CD4-positive, alpha-beta memory T cell (primary cell): ENCODE measurements at regions not wholly inside any gene's neighbourhood (a gene's known extent, or its start where the extent isn't known, plus 50 kb on each side); places are given as distances from the start of the nearest gene placed in this dataset.

ENCODE experiments used
- CTCF ChIA-PET: fragments of 350-600 bp; sonication (Branson Sonifier 250); formaldehyde crosslinking; loops from one replicate; lab custom pipeline; 2021; ENCODE audit warnings: inconsistent platforms; ENCODE audit not compliant: partially characterized antibody; lab: Charles Lee
- POLR2A ChIA-PET: fragments of 350-600 bp; sonication (Branson Sonifier 250); formaldehyde crosslinking; loops from one replicate; lab custom pipeline; 2021; ENCODE audit not compliant: partially characterized antibody; lab: Charles Lee
- DNase-seq, 5 donors: peaks; one replicate each; pipeline versions ENCODE4 v3.0.0 to v3.0.0-alpha.2; 2020 to 2022; ENCODE audit warnings: mixed read lengths in 1 of 5
- H3K27ac ChIP-seq: one replicate; pipeline ENCODE4 v1.7.0; 2013; ENCODE audit warnings: low read depth, low read length
- H3K27me3 ChIP-seq: 2 replicates; pipeline ENCODE4 v1.7.0; 2013; ENCODE audit warnings: mild to moderate bottlenecking, low read length, moderate library complexity; ENCODE audit not compliant: insufficient read depth
- H3K36me3 ChIP-seq: 2 replicates; pipeline ENCODE4 v1.7.0; 2013; ENCODE audit warnings: mild to moderate bottlenecking, low read length, moderate library complexity; ENCODE audit not compliant: insufficient read depth
- H3K4me1 ChIP-seq: 2 replicates; pipeline ENCODE4 v1.7.0; 2013; ENCODE audit warnings: mild to moderate bottlenecking, low read length, moderate library complexity; ENCODE audit not compliant: insufficient read depth
- H3K4me3 ChIP-seq, 2 donors: one replicate each; pipeline ENCODE4 v1.7.0; 2013; ENCODE audit warnings: low read length in 2 of 2, mild to moderate bottlenecking in 1 of 2
- H3K9me3 ChIP-seq, 2 donors: one replicate each; pipeline ENCODE4 v1.7.0; 2013; ENCODE audit warnings: low read length in 2 of 2, control low read depth in 1 of 2; ENCODE audit not compliant: control insufficient read depth in 1 of 2
- H3K27ac Mint-ChIP-seq, 7 donors: one replicate each; pipeline ENCODE4 v1.8.0; 2020 to 2021; ENCODE audit warnings: mixed read lengths in 7 of 7, mild to moderate bottlenecking in 6 of 7, inconsistent platforms in 3 of 7, moderate library complexity in 3 of 7
- H3K27me3 Mint-ChIP-seq, 2 donors: one replicate each; pipeline ENCODE4 v1.8.0; 2020 to 2021; ENCODE audit warnings: mixed read lengths in 2 of 2
- H3K36me3 Mint-ChIP-seq, 2 donors: one replicate each; pipeline ENCODE4 v1.8.0; 2020 to 2021; ENCODE audit warnings: mixed read lengths in 2 of 2, inconsistent platforms in 1 of 2, mild to moderate bottlenecking in 1 of 2
- H3K4me1 Mint-ChIP-seq, 4 donors: one replicate each; pipeline ENCODE4 v1.8.0; 2020 to 2021; ENCODE audit warnings: mixed read lengths in 4 of 4, mild to moderate bottlenecking in 1 of 4
- H3K4me3 Mint-ChIP-seq, 8 donors: one replicate each; pipeline ENCODE4 v1.8.0; 2020 to 2021; ENCODE audit warnings: mixed read lengths in 8 of 8, mild to moderate bottlenecking in 7 of 8, moderate library complexity in 6 of 8, inconsistent platforms in 3 of 8
- H3K9me3 Mint-ChIP-seq, 8 donors: one replicate each; pipeline ENCODE4 v1.8.0; 2020 to 2021; ENCODE audit warnings: mixed read lengths in 8 of 8, mild to moderate bottlenecking in 5 of 8, inconsistent platforms in 3 of 8, moderate library complexity in 1 of 8
- intact Hi-C: fragments of 100-400 bp; cut with micrococcal nuclease; formaldehyde crosslinking; loops from one replicate; pipeline ENCODE4 v1.15.1; 2023

GRCh38 chr12:84072961-84073360 is 839.6 kb downstream of the SLC6A15 start:
- Mint-ChIP-seq H3K4me3 (no peak overlapping the region), H3K27me3 (no peaks in the 10 kb centered on the region), H3K27ac (no peak overlapping the region), H3K36me3 (no peaks in the 10 kb centered on the region), H3K4me1 (no peaks in the 10 kb centered on the region), H3K9me3 (peaks cover 0 to 13% (median 2%) of the 10 kb centered on the region in 8 donors)
- intact Hi-C loops = no loop called here
- Histone ChIP-seq H3K36me3 (no peaks in the 10 kb centered on the region), H3K27me3 (no peaks in the 10 kb centered on the region), H3K27ac (no peak overlapping the region), H3K9me3 (no peaks in the 10 kb centered on the region), H3K4me3 (no peak overlapping the region), H3K4me1 (no peaks in the 10 kb centered on the region)
- DNase-seq = no peak
- ChIA-PET CTCF (no interaction called here), POLR2A (no interaction called here)

- Mint-ChIP-seq H3K27me3 (no peaks in the 10 kb centered on the region), H3K9me3 (peaks cover 0 to 13% (median 4%) of the 10 kb centered on the region in 8 donors), H3K4me1 (no peaks in the 10 kb centered on the region), H3K36me3 (no peaks in the 10 kb centered on the region), H3K27ac (no peak overlapping the region), H3K4me3 (no peak overlapping the region)
- H3K9me3 ChIP-seq = no peaks in the 10 kb centered on the region
- H3K27me3 ChIP-seq = no peaks in the 10 kb centered on the region
- H3K4me3 ChIP-seq = no peak overlapping the region
- no peaks in the 10 kb centered on the region for H3K36me3 ChIP-seq
- no peaks in the 10 kb centered on the region for H3K4me1 ChIP-seq
- ChIA-PET POLR2A (no interaction called here), CTCF (no interaction called here)
- no peak overlapping the region for H3K27ac ChIP-seq
- intact Hi-C loops = no loop called here
- DNase-seq = no peak
Observed at GRCh38 chr12:84070292-84070691, 842.3 kb downstream of the SLC6A15 start.

DNA sequence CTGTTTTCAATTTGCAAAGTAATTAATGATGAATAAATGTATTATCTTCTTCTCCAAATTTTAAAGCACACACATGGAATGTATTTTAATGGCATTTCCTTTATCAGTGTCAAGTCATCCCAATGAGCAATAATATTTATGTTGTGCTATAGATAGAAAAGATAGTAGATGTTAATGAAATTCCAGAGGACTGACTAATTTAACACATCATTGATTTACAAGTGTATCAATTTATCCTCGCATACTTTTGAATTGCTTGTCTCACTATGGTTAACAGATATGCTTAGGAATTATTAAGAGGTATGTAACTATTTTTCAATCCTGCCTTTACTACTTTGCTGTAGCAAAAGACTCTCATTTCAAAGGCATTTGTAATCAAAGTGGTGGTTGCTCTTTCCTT is 842.9 kb downstream of the SLC6A15 start:
- ChIA-PET POLR2A (no interaction called here), CTCF (no interaction called here)
- Mint-ChIP-seq H3K4me1 (no peaks in the 10 kb centered on the region), H3K9me3 (peaks cover 0 to 13% (median 4%) of the 10 kb centered on the region in 8 donors), H3K27me3 (no peaks in the 10 kb centered on the region), H3K27ac (no peak overlapping the region), H3K4me3 (no peak overlapping the region), H3K36me3 (no peaks in the 10 kb centered on the region)
- Histone ChIP-seq H3K4me3 (no peak overlapping the region), H3K27ac (no peak overlapping the region), H3K36me3 (no peaks in the 10 kb centered on the region), H3K4me1 (no peaks in the 10 kb centered on the region), H3K27me3 (no peaks in the 10 kb centered on the region), H3K9me3 (no peaks in the 10 kb centered on the region)
- intact Hi-C loops = no loop called here
- no peak for DNase-seq

DNA sequence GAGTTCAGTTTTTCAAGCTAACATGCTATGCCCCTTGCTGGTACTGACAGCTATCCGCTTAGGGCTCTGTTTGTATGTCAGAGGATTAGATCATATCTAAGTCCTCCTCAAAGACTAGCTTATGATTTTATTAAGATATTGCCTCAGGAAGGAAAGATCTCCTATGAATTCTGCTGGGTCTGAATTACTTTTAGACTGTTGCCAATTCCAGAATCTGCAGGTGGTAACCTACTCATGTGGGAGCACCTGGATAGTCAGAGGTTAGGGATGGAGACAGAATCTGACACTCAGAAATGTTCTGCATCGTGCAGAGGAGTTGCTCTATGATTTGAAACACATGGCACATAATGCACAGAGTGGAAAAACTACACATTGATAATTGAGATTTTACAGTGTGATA is 843.4 kb downstream of the SLC6A15 start:
- H3K4me1 Mint-ChIP-seq = no peaks in the 10 kb centered on the region
- POLR2A ChIA-PET = no interaction called here
- H3K27me3 Mint-ChIP-seq = no peaks in the 10 kb centered on the region

DNA sequence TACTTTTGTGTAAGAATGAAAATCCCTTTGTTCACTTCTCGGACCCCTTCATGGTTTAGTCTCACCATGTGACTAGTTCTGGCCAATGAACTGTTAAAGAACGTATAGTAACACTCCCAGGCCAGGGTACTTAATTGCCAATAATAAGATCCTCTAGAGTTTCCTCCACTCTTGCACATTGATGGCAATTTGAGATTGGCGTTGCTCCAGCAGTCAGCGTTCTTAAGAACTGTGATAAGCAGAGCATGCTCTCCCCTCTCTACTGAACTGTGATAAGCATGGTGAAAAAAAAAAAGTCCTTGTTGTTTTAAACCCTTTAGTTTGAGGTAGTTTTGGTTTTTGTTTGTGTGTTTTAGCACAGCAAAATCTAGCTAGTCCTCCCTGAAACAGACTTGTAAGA is 854.5 kb downstream of the SLC6A15 start:
- intact Hi-C loops = no loop called here
- Mint-ChIP-seq H3K4me1 (no peaks in the 10 kb centered on the region), H3K36me3 (no peaks in the 10 kb centered on the region), H3K9me3 (peaks cover 0 to 4% (median 3%) of the 10 kb centered on the region in 8 donors), H3K27ac (no peak overlapping the region), H3K4me3 (no peak overlapping the region), H3K27me3 (no peaks in the 10 kb centered on the region)
- H3K9me3 ChIP-seq = no peaks in the 10 kb centered on the region
- CTCF ChIA-PET = no interaction called here
- H3K27ac ChIP-seq = no peak overlapping the region
- DNase-seq = no peak
- POLR2A ChIA-PET = no interaction called here
- no peak overlapping the region for H3K4me3 ChIP-seq
- no peaks in the 10 kb centered on the region for H3K4me1 ChIP-seq
- H3K27me3 ChIP-seq = no peaks in the 10 kb centered on the region
- H3K36me3 ChIP-seq = no peaks in the 10 kb centered on the region

More for the DNA sequence above, 843.4 kb downstream of the SLC6A15 start:
- H3K9me3 Mint-ChIP-seq = peaks cover 0 to 10% (median 4%) of the 10 kb centered on the region in 8 donors
- H3K4me3 Mint-ChIP-seq = no peak overlapping the region
- CTCF ChIA-PET = interaction anchor here (0.7 kb wide), 1 partner anchor 12 kb away, joined by 3 read pairs; no protein-coding TSS in a partner anchor
- no peak overlapping the region for H3K4me3 ChIP-seq
- H3K27ac ChIP-seq = no peak overlapping the region
- no peak overlapping the region for H3K27ac Mint-ChIP-seq
- no peaks in the 10 kb centered on the region for H3K4me1 ChIP-seq
- no peaks in the 10 kb centered on the region for H3K36me3 Mint-ChIP-seq
- DNase-seq = no peak
- H3K36me3 ChIP-seq = no peaks in the 10 kb centered on the region
- no peaks in the 10 kb centered on the region for H3K9me3 ChIP-seq
- intact Hi-C loops = no loop called here
- H3K27me3 ChIP-seq = no peaks in the 10 kb centered on the region

DNA sequence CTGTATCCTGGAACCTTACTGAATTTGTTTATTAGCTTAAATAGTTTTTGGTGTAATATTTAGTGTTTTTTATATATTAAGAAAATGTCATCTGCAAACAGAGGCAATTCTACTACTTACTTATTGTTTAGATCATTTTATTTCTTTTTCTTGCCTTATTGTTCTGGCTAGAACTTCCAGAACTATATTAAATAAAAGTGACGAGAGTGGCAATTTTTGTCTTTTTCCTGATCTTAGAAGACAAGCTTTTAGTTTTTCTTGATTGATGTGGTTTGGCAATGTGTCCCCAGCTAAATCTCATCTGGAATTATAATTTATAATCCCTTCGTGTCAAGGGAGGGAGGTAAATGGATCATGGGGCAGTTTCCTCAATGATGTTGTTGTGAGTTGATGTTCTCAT is 857.8 kb downstream of the SLC6A15 start:
- Histone ChIP-seq H3K9me3 (no peaks in the 10 kb centered on the region), H3K27me3 (no peaks in the 10 kb centered on the region), H3K4me1 (no peaks in the 10 kb centered on the region), H3K36me3 (no peaks in the 10 kb centered on the region), H3K27ac (no peak overlapping the region), H3K4me3 (no peak overlapping the region)
- H3K36me3 Mint-ChIP-seq = no peaks in the 10 kb centered on the region
- H3K27me3 Mint-ChIP-seq = no peaks in the 10 kb centered on the region
- DNase-seq = no peak
- intact Hi-C loops = no loop called here
- H3K4me3 Mint-ChIP-seq = no peak overlapping the region
- POLR2A ChIA-PET = no interaction called here
- CTCF ChIA-PET = no interaction called here
- no peak overlapping the region for H3K27ac Mint-ChIP-seq
- H3K4me1 Mint-ChIP-seq = no peaks in the 10 kb centered on the region
- peaks cover 0 to 7% (median 1%) of the 10 kb centered on the region in 8 donors for H3K9me3 Mint-ChIP-seq

- POLR2A ChIA-PET = no interaction called here
- Histone ChIP-seq H3K4me3 (no peak overlapping the region), H3K9me3 (no peaks in the 10 kb centered on the region), H3K27ac (no peak overlapping the region), H3K36me3 (no peaks in the 10 kb centered on the region), H3K27me3 (no peaks in the 10 kb centered on the region), H3K4me1 (no peaks in the 10 kb centered on the region)
- no peak for DNase-seq
- intact Hi-C loops = no loop called here
- no peak overlapping the region for H3K4me3 Mint-ChIP-seq
- CTCF ChIA-PET = no interaction called here
- H3K36me3 Mint-ChIP-seq = no peaks in the 10 kb centered on the region
- no peaks in the 10 kb centered on the region for H3K27me3 Mint-ChIP-seq
- peaks cover 0 to 2% (median 0%) of the 10 kb centered on the region in 8 donors for H3K9me3 Mint-ChIP-seq
- H3K27ac Mint-ChIP-seq = no peak overlapping the region
- no peaks in the 10 kb centered on the region for H3K4me1 Mint-ChIP-seq
Observed at GRCh38 chr12:84047881-84048280, 864.7 kb downstream of the SLC6A15 start.

DNA sequence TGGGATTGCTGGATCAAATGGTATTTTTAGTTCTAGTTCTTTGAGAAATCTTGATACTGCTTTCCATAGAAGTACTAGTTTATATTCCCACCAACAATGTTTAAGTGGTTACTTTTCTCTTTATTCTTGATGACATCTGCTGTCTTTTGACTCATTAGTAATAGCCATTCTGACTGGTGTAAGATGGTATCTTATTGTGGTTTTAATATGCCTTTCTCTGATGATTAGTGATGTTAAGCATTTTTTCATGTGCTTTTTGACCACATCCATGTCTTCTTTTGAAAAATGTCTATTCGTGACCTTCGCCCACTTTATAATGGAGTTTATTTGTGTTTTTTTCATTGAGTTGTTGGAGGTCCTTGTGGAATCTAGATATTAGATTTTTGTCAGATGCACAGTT is 865.7 kb downstream of the SLC6A15 start:
- Mint-ChIP-seq H3K27ac (no peak overlapping the region), H3K4me3 (no peak overlapping the region), H3K4me1 (no peaks in the 10 kb centered on the region), H3K36me3 (no peaks in the 10 kb centered on the region), H3K27me3 (no peaks in the 10 kb centered on the region), H3K9me3 (no peaks in the 10 kb centered on the region)
- intact Hi-C loops = no loop called here
- Histone ChIP-seq H3K4me3 (no peak overlapping the region), H3K36me3 (no peaks in the 10 kb centered on the region), H3K4me1 (no peaks in the 10 kb centered on the region), H3K9me3 (no peaks in the 10 kb centered on the region), H3K27ac (no peak overlapping the region), H3K27me3 (no peaks in the 10 kb centered on the region)
- CTCF ChIA-PET = no interaction called here
- POLR2A ChIA-PET = no interaction called here
- DNase-seq = no peak
